NCI-H146 (cell line): ENCODE measurements at regions not wholly inside any gene's neighbourhood (a gene's known extent, or its start where the extent isn't known, plus 50 kb on each side); places are given as distances from the start of the nearest gene placed in this dataset.

Source experiments
- DNase-seq: peaks from one replicate; lab custom pipeline; 2025; lab: John Stamatoyannopoulos, UW

GRCh38 chr7:97623333-97623732 is 108.6 kb upstream of the TAC1 start:
- no peak for DNase-seq

GRCh38 chr7:97630116-97630515 is 101.8 kb upstream of the TAC1 start:
- no peak for DNase-seq

- no peak for DNase-seq
Observed at GRCh38 chr7:97635622-97636021, 96.3 kb upstream of the TAC1 start.

GRCh38 chr7:97639036-97639435 is 92.8 kb upstream of the TAC1 start:
- no peak for DNase-seq

GRCh38 chr7:97659363-97660045 is 72.4 kb upstream of the TAC1 start:
- no peak for DNase-seq

- DNase-seq: no peak
Observed at GRCh38 chr7:97667359-97667758, 64.5 kb upstream of the TAC1 start.

GRCh38 chr7:97671571-97671970 is 60.3 kb upstream of the TAC1 start:
- DNase-seq: no peak

GRCh38 chr7:97680622-97681021 is 51.3 kb upstream of the TAC1 start:
- no peak for DNase-seq
